Ishikawa (cell line): ENCODE measurements at regions not wholly inside any gene's neighbourhood (a gene's known extent, or its start where the extent isn't known, plus 50 kb on each side); places are given as distances from the start of the nearest gene placed in this dataset.

ENCODE experiments used
- FOXM1 ChIP-seq: IDR thresholded peaks from 2 replicates; pipeline ENCODE4 v1.6.1; 2012; ENCODE audit warnings: low read depth, borderline replicate concordance
- MAX ChIP-seq: IDR thresholded peaks from 2 replicates; pipeline ENCODE4 v1.6.1; 2012
- REST ChIP-seq: IDR thresholded peaks from 2 replicates; pipeline ENCODE4 v1.6.1; 2012; ENCODE audit warnings: low read depth, mild to moderate bottlenecking
- TAF1 ChIP-seq: IDR thresholded peaks from 2 replicates; pipeline ENCODE4 v1.6.1; 2012; ENCODE audit warnings: low read depth, mild to moderate bottlenecking
- TEAD4 ChIP-seq: IDR thresholded peaks from 2 replicates; pipeline ENCODE4 v1.6.1; 2012
- YY1 ChIP-seq: IDR thresholded peaks from 2 replicates; pipeline ENCODE4 v1.6.1; 2012; ENCODE audit warnings: low read depth

GRCh38 chr11:87574193-87574592 is 536.5 kb downstream of the TMEM135 start:
- no peak for TF ChIP-seq TEAD4
- no peak for TF ChIP-seq MAX
- TF ChIP-seq TAF1, result no peak
- no peak for TF ChIP-seq YY1
- TF ChIP-seq REST, result no peak
- TF ChIP-seq FOXM1, result no peak
